ENCODE measurements at regions not wholly inside any gene's neighbourhood (a gene's known extent, or its start where the extent isn't known, plus 50 kb on each side); places are given as distances from the start of the nearest gene placed in this dataset.

DNA sequence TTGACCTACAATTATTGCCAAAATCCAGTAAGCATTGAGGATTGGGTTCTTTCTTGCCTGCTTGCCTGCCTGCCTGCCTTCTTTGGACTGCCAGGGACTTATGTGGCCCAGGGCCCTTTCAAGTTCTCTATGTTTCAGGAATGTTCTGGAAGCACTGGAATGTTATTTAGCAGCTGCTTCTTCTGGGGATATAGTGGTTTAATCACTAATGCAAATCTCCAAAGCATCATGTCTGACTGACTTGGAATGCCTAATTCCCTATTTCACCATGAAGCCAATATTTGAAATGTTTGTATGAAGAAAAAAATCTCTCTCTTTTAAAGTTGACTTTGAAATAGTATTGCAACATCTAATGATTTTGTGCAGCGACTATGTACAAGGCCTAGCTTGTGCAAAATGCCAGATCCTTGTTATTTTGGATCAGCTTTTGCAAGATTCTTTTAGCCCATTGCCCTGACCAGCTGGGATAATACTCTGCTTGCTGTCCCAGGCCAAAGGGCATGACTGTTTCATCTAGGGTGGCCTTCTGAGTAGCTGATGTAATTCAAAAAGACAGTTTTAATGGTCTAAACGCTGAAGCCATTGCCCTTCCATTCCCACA, 204.6 kb downstream of the RND3 start:
- TF ChIP-seq, protein P1, sequence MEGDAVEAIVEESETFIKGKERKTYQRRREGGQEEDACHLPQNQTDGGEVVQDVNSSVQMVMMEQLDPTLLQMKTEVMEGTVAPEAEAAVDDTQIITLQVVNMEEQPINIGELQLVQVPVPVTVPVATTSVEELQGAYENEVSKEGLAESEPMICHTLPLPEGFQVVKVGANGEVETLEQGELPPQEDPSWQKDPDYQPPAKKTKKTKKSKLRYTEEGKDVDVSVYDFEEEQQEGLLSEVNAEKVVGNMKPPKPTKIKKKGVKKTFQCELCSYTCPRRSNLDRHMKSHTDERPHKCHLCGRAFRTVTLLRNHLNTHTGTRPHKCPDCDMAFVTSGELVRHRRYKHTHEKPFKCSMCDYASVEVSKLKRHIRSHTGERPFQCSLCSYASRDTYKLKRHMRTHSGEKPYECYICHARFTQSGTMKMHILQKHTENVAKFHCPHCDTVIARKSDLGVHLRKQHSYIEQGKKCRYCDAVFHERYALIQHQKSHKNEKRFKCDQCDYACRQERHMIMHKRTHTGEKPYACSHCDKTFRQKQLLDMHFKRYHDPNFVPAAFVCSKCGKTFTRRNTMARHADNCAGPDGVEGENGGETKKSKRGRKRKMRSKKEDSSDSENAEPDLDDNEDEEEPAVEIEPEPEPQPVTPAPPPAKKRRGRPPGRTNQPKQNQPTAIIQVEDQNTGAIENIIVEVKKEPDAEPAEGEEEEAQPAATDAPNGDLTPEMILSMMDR (IDR thresholded peaks at IDR 0.05) = no peak
- no peak for TF ChIP-seq POLR2A (IDR thresholded peaks at IDR 0.05)
